Smooth muscle cell of the brain vasculature (primary cell): ENCODE measurements at regions not wholly inside any gene's neighbourhood (a gene's known extent, or its start where the extent isn't known, plus 50 kb on each side); places are given as distances from the start of the nearest gene placed in this dataset.

Source experiments
- DNase-seq: peaks from one replicate; pipeline ENCODE4 v3.0.0-alpha.2; 2012; ENCODE audit warnings: low read depth, low spot score

DNA sequence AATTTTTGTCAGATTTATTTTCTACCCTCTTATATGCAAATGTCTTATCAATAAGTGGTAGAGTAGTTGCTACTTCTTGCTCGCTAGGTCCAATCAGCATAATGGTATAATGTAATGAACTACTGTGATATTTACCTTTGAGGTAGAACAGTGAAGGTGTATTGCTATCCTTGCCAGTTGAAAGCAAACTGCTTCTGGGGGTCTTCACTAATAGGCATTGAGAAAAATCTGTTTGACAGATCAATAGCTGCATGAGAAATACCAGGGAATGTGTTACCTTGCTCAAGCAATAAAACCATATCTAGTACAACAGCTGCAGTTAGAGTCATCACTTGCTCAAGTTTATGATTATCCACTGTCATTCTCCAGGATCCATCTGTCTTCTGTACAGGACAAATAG, 50.1 kb upstream of the EFEMP1 start:
- no peak for DNase-seq

DNA sequence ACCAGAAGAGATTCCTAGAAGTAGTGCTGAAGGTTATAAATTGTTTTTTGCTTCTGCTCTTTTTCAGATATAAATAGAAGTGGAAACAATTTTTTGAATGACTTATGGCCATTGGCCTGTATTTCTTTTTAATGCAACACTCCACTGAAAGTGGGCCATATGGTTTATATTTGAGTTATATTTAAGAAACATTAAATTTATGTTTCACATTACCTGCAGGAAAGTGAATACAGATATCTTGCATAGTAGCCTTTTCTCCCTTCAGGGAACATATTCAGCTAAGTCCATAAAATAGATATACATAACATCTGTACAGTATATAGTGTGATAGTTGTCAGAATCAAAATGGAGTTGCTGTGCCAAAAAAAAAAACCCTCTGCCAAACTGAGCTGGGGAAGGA, 53.1 kb upstream of the EFEMP1 start:
- no peak for DNase-seq

DNA sequence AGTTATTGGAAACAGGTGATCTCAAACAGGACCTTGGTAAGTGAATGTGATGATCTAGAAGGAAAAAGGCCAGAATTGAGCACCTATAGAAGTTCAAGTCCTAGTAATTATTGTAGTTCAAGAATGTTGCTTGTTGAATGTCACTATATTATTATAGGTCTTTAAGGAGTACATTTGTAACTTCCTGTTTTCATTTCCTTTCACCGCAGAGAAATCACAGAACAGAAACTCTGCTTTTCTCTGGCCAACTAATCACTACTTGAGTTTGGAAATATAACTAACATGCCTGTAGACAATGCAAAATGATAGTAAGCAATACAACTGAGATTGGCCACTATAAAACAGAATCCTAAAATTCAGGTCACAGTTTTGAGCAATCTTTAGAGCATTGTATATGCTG, 61.8 kb upstream of the EFEMP1 start:
- no peak for DNase-seq

DNA sequence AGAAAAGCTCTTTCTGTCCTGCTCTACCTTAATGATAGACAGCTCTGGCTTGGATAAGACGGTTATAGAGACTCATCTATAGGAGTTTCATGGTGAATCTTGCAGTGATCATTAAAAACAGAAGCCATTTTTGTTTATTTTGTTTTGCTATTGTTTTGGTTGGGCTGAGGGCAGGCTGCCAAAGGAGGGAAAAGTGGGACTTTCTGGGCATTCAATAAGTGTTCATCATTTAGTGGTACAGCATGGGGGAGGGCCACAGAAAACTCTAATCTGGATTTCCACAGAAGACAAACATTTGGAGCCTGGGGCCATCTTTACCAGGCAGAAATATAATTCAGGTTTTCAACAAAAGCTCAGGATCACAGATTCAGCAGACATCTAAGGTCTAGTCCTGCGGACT, 62.4 kb upstream of the EFEMP1 start:
- no peak for DNase-seq

GRCh38 chr2:55986700-55987440, 63.3 kb upstream of the EFEMP1 start:
- DNase-seq: no peak

DNA sequence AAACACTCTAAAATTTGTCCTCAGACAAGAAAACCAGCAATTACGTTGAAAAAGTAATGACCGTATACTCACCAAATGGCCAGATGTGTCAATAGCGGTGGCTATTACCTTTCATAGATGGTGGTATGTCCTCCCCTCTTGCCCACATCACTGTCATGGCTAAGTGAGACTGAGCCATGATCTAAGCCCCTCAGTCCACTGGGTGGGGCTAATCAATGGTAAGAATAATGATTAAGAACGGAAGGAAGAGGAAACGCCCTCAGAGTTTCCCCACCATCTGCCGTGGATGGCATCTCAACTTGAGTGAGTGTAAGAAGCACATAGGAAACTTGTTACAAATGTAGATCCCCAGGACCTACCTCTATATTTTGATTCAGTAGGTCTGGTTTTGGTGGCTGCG, 65.8 kb upstream of the EFEMP1 start:
- DNase-seq: no peak

DNA sequence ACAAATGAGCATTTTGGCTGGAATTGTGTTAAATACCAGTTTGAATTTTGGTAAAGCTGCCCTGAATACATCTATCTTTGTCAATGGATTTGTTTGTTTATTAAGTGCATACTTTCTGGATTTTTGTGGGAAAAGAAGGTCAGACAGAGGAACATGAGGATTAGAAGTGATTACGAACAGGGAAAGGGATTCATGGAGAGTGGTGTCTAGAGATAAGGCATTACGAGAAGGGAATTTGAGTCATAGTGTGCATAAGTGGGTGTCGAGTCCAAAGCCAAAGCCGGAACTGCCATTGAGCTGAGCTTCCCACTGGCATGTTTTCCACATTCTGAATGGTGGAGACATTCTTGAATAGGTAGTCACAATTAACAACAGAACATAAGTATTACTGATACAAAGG, 68.9 kb upstream of the EFEMP1 start:
- DNase-seq: no peak

- no peak for DNase-seq
These were observed 70.1 kb upstream of the EFEMP1 start for GRCh38 chr2:55993685-55994084.

GRCh38 chr2:55995211-55995610, 71.6 kb upstream of the EFEMP1 start:
- DNase-seq: no peak

- DNase-seq: no peak
These were observed 72.3 kb upstream of the EFEMP1 start for GRCh38 chr2:55995902-55996301.

DNA sequence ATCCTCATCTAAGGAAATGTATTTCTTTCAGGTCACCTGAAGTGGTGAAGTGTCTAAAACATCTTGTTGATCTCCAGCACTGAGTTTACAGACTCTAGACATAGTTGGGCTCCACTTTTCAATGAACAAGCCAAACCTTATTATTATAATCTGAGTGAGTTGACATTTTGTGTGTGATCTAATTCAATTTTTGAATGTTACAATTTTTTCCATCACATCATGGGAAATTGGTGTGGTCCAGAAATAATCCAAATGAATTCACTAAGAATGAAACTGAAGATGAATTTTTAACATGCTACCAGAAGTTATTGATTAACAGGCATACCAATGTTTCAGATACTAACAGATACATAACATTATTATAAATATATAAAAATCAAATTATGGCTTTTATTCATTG, 75.6 kb upstream of the EFEMP1 start:
- no peak for DNase-seq

- no peak for DNase-seq
These were observed 76.2 kb upstream of the EFEMP1 start for GRCh38 chr2:55999790-56000189.

GRCh38 chr2:56001947-56002346, 78.4 kb upstream of the EFEMP1 start:
- DNase-seq: no peak

DNA sequence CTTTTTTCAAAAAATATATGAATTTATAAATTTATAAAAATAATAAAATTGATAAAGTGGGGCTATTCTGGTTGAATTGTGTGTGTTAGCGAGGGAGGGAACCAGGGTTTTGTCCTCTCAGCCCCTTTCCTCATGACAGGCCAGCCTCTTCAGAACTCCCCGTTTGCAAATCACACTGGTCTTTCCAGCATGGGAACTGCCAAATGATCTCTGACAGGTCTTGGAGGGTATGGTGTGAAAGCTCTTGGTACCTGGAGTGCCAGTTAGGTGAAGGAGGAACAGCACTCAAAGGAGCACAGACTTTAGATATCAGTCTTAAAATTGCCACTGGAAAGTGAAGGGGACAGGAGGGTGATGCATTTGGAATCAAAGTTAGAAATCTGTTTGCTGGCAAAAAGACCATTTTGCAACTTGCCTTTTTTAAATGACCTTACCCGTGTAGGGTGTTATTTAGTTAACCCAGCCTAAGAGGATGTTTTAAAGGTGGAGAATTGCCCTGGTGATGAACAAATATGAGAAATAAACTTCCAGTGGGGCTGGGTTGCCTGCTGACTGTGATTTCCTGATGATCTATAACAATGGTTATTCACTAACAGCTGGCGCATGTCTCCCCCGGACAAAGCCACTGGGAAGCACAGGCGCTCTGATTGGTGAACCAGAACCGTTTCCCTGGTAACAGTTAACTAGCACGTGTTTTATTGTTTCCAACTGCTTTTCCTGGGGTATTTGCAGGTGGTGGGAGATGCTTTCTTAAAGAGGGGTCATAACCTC, 85.3 kb upstream of the EFEMP1 start:
- peak; percentile 24 for DNase-seq

DNA sequence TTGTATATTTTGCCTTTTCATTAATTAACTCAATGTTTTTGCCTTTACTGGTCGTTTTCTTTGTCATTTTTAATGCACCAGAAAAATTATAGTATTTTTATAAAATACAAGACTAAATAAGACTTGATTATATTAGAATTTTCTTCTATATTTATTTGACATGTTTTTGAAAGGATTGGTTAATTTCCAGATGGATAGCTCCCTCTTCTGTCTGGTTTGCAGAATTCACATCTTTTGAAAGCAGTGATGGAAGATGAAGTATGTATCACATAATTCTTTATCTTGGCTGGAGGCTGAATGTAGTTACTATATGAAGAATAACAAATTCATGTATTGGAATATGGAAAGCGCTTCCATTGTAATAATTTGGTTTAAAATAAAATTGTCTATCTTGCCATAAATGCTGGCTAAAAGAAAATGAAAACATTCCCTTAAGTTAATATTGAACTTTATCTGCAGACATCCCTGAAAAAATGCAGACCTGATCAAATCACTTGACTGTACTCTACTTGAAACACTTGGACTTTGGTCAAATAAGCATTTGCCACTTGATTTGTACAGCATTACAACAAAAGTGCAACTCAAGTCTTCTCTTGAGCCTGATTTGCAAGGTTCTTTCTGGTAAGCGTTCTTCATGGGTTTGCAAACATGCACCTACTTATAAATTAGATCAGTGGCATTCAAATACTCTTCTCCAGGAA, 86.3 kb upstream of the EFEMP1 start:
- no peak for DNase-seq

- no peak for DNase-seq
These were observed 88.0 kb upstream of the EFEMP1 start for GRCh38 chr2:56011624-56012023.

DNA sequence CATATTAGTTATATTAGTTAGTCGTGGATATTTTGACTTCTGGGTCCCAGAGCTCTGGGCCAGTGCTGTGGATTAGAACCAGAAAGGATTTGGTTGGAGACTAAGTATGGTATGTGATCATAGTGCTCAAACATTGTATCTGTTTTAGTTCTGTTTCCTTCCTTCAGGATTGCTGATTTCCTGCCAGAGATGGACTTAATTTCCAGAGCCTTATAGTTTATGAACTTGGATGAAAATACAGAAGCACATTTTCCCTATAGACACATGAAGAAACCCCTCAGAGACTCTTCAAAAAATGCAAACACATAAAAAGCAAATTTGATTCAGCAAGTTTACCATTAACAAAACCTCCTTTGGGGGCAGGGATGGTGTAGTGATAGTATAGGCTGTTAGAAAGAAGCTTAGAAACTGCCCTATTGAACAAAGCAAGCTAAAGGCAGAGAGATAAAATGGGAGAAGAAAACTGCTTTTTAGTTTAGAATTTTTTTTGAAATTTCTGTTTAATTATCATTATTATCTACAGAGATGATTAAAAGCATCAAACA, 88.7 kb upstream of the EFEMP1 start:
- no peak for DNase-seq

- no peak for DNase-seq
These were observed 89.9 kb upstream of the EFEMP1 start for GRCh38 chr2:56013475-56013874.

GRCh38 chr2:56014046-56014730, 90.6 kb upstream of the EFEMP1 start:
- no peak for DNase-seq

DNA sequence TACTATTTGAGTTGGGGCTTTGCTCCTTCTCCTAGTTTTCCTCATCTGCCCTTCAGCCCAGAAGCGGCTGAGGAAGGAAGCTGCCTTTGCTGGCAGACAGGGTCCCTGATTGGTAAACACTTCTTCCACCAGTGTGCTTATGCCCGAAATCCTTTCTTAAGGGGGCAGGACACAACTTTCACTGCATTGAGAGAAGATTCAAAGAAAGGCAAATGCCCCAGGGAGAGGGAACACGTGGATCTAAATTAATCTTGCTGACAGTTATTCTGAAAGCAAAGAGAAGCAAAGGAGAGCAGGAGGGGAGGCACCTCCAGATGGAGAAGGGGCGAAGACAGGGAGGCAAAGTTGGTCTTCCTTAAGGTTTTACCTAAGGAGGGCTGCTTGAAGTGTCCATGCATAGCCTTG, 92.1 kb upstream of the EFEMP1 start:
- no peak for DNase-seq

- DNase-seq: no peak
These were observed 94.2 kb upstream of the EFEMP1 start for GRCh38 chr2:56017784-56018183.

GRCh38 chr2:56018267-56018666, 94.7 kb upstream of the EFEMP1 start:
- no peak for DNase-seq
